Fibroblast of villous mesenchyme (primary cell): ENCODE measurements at regions not wholly inside any gene's neighbourhood (a gene's known extent, or its start where the extent isn't known, plus 50 kb on each side); places are given as distances from the start of the nearest gene placed in this dataset.

Experiments
- DNase-seq: peaks from one replicate; pipeline ENCODE4 v3.0.0-alpha.2; 2010; ENCODE audit warnings: low read depth
- H3K4me3 ChIP-seq: 2 replicates; pipeline ENCODE4 v1.5.1; 2011; ENCODE audit warnings: low read depth, mild to moderate bottlenecking, low read length
- CTCF ChIP-seq: IDR thresholded peaks from 2 replicates; pipeline ENCODE4 v1.5.1; 2012; ENCODE audit warnings: low read depth, mild to moderate bottlenecking, low read length; ENCODE audit not compliant: insufficient read depth

DNA sequence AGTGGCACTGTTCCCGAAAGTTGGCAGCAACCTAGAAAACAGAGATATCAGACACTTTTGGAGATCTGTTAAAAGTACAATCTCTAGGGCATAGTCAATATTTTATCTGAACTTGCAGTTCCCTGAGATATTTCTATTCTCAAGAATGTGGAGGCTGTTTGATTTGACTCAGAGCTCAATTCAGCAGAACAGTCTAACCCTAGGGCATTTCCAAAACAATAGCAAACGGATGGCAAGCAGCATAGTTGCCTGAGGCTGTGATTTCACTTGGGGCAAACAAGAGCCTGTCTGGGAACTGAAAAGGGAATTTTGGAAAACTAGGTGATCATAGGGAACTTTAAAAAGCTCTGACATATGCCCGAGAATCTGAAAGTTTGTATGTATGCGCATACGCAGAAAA is 772.8 kb upstream of the LRRTM1 start:
- DNase-seq: no peak
- TF ChIP-seq CTCF: no peak
- H3K4me3 ChIP-seq: no peak overlapping the region

DNA sequence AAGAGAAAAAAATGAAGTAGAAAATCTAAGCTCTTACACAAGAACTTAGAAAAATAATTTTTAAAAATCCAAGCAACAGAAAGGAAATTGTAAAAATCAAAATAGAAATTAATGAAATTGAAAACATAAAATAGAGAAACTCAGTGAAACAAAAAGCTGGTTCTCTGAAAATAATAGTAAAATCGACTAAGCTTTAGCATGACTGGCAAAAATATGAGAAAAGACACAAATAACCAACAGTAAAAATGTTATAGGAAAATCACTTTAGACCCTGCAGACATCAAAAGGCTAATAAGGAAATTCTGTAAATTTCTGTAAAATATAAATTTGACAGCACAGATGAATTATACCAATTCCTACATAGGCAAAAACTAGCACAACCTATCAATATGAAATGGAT is 768.9 kb upstream of the LRRTM1 start:
- no peak overlapping the region for H3K4me3 ChIP-seq
- DNase-seq: no peak
- no peak for TF ChIP-seq CTCF

DNA sequence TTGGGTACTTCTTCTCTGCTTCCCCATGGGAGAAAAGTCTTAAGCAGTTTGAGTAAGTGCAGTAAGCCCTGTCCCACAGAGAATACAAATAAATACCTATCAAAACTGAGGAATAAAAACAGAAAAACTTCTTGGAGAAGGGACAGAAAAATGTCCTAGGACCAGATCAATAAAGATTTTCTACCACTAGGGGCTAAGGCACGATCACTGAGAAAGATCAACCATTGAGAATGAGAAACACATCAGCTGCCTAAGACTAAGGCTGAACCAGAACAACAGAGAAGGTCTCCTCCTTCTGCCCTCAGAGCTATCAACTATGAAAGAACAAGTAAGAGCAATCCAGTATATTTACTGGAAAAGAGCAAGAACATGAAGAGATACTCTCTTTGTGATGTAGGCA is 763.6 kb upstream of the LRRTM1 start:
- DNase-seq: no peak
- H3K4me3 ChIP-seq: no peak overlapping the region
- no peak for TF ChIP-seq CTCF

DNA sequence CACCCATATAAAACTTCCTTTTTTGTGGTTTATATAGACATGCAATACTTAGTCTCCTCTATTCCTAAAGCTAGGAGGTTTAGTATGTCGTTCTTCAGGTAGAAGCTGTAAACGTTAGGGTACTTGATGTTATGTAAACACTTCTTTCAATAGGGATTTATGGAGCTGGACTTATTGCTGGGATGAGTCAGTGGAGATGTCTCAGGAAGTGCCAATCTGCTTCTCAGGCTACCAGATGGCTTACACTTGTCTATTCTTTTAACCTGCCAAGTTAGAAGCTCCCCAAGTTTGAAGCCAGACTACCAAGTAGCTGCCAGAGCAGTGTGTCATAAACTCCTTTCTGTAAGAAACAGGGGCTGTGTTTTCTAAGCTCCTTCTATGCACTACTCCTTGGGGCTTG is 756.5 kb upstream of the LRRTM1 start:
- H3K4me3 ChIP-seq: no peak overlapping the region
- no peak for DNase-seq
- no peak for TF ChIP-seq CTCF

DNA sequence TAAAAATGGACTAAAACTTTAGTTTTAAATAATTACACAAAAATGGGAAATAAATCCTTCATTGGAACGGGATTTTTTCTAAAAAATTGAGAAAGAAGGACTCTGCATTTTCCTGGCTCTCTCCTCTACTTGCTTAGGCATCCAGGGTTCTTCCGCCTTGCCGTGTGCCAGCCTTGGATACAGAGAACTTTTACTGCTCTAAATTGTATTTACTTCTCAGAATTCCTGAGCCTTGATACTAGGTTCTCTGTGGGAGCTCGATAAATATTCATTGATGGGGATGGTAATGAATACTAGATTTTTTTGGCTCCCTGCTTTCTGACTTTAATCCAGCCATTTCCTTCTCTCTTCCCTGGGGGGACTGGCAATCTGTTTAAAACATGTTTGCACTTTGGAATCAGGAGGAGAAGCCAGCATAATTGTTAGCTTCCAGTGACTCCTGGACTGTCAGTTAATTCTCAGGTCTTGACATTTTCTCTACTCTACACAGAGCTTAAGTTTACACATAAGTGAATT is 746.1 kb upstream of the LRRTM1 start:
- no peak for TF ChIP-seq CTCF
- DNase-seq: no peak

DNA sequence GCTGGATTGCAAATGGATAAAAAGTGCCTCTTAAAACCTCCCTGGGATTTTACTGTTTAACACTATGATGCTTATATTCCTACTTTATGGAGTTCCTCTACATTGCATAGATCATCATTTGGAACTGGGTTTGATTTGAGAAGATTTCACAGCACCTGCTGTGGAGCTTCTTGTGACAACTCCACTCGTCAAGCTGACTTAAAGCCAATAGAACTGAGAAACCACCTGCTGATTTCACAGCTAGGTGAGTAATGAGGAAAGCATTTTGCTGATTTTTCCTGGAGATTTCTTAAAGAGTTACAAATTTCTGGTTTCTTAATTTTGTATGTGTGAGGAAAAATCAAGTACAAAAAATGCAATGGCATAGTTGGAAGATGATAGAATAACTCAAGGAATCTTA is 739.1 kb upstream of the LRRTM1 start:
- no peak overlapping the region for H3K4me3 ChIP-seq
- no peak for TF ChIP-seq CTCF
- DNase-seq: no peak

More for the DNA sequence above, 746.1 kb upstream of the LRRTM1 start:
- H3K4me3 ChIP-seq: no peak overlapping the region

DNA sequence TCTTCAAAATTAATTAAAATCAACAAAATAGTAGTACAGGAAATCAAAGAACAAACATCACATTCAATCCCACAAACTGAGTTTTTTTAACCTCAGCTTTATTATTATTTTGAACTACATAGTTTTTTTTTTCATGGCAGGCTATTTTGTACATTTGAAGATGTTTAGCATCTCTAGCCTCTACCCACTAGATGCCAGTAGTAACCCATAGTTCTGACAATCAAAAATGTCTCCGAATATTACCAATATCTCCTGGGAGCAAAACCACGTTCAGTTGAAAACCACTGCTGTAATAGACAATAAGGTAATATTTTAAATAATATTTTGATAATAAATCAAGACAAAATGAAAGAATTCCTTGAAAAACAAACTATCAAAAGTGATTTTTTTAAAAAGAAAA is 702.6 kb upstream of the LRRTM1 start:
- no peak for TF ChIP-seq CTCF
- H3K4me3 ChIP-seq: no peak overlapping the region
- DNase-seq: no peak
